ENCODE measurements at regions not wholly inside any gene's neighbourhood (a gene's known extent, or its start where the extent isn't known, plus 50 kb on each side); places are given as distances from the start of the nearest gene placed in this dataset.
"Not testable (repeated sequence)": the region's sequence is repeated elsewhere in the genome, so short reads cannot be mapped to it uniquely, and the experiment has no call there.

GRCh38 chr9:97132865-97133264 lies 93.9 kb upstream of the CTSV start (continued):
- no peak for TF ChIP-seq ZNF462 (CRISPR knock-in tag; IDR thresholded peaks at IDR 0.05)

DNA sequence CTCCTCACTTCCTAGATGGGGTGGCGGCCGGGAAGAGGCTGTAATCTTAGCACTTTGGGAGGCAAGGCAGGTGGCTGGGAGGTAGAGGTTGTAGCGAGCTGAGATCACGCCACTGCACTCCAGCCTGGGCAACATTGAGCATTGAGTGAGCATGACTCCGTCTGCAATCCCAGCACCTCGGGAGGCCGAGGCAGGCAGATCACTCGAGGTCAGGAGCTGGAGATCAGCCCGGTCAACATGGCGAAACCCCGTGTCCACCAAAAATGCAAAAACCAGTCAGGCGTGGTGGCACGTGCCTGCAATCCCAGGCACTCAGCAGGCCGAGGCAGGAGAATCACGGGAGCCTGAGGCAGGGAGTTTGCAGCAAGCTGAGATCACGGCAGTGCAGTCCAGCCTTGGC lies 91.9 kb upstream of the CTSV start:
- not testable (repeated sequence) for ATAC-seq; H3K9me2 ChIP-seq (ENCODE audit: insufficient read depth); H3K27me3 ChIP-seq (ENCODE audit: insufficient read depth); H3K4me2 ChIP-seq; H3K27ac Mint-ChIP-seq; H3K4me3 Mint-ChIP-seq; H3K9me3 Mint-ChIP-seq; H3K27ac ChIP-seq (ENCODE audit: low read depth); H3K36me3 ChIP-seq (ENCODE audit: insufficient read depth); H3K4me3 ChIP-seq; H3F3A ChIP-seq (replicated peaks; ENCODE audit: low read depth); H3K4me1 ChIP-seq (ENCODE audit: insufficient read depth); DNase-seq (ENCODE audit: low spot score); H4K20me1 ChIP-seq (replicated peaks; ENCODE audit: insufficient read depth); H3K4me1 Mint-ChIP-seq; H2AFZ ChIP-seq
- H3K36me3 Mint-ChIP-seq (ENCODE audit: low read depth), result peaks cover 96% of the 10 kb centered on the region
- peaks cover 16% of the 10 kb centered on the region for H3K27me3 Mint-ChIP-seq (ENCODE audit: insufficient read depth, low read depth, poor library complexity)
- H3K79me2 ChIP-seq (replicated peaks; ENCODE audit: insufficient read depth), result peaks cover 11% of the 10 kb centered on the region; the same call in 1 of the 2 replicates

GRCh38 chr9:97130387-97130786 lies 91.4 kb upstream of the CTSV start:
- not testable (repeated sequence) for DNase-seq (ENCODE audit: low spot score)

More at GRCh38 chr9:97130387-97130786, 91.4 kb upstream of the CTSV start:
- ATAC-seq; H3K4me1 ChIP-seq (ENCODE audit: insufficient read depth); H3K4me1 Mint-ChIP-seq; H3K36me3 ChIP-seq (ENCODE audit: insufficient read depth); H3K27me3 ChIP-seq (ENCODE audit: insufficient read depth); H3K27ac ChIP-seq (ENCODE audit: low read depth); H3K4me2 ChIP-seq; H3K4me3 ChIP-seq; H3K4me3 Mint-ChIP-seq; H3K9me2 ChIP-seq (ENCODE audit: insufficient read depth); H2AFZ ChIP-seq; H3F3A ChIP-seq (replicated peaks; ENCODE audit: low read depth); H4K20me1 ChIP-seq (replicated peaks; ENCODE audit: insufficient read depth); H3K27ac Mint-ChIP-seq; H3K9me3 Mint-ChIP-seq: not testable (repeated sequence)
- H3K79me2 ChIP-seq (replicated peaks; ENCODE audit: insufficient read depth), result peaks cover 13% of the 10 kb centered on the region; the same call in 1 of the 2 replicates
- H3K27me3 Mint-ChIP-seq (ENCODE audit: insufficient read depth, low read depth, poor library complexity), result peaks cover 16% of the 10 kb centered on the region
- peaks cover 96% of the 10 kb centered on the region for H3K36me3 Mint-ChIP-seq (ENCODE audit: low read depth)
